CD4-positive, alpha-beta T cell treated with Interleukin-2 at 100 ng/mL for 4 hours (primary cell): ENCODE measurements at regions not wholly inside any gene's neighbourhood (a gene's known extent, or its start where the extent isn't known, plus 50 kb on each side); places are given as distances from the start of the nearest gene placed in this dataset.

Experiments
- DNase-seq: peaks from one replicate; pipeline ENCODE4 v3.0.0-alpha.2; 2020; ENCODE audit warnings: low spot score

DNA sequence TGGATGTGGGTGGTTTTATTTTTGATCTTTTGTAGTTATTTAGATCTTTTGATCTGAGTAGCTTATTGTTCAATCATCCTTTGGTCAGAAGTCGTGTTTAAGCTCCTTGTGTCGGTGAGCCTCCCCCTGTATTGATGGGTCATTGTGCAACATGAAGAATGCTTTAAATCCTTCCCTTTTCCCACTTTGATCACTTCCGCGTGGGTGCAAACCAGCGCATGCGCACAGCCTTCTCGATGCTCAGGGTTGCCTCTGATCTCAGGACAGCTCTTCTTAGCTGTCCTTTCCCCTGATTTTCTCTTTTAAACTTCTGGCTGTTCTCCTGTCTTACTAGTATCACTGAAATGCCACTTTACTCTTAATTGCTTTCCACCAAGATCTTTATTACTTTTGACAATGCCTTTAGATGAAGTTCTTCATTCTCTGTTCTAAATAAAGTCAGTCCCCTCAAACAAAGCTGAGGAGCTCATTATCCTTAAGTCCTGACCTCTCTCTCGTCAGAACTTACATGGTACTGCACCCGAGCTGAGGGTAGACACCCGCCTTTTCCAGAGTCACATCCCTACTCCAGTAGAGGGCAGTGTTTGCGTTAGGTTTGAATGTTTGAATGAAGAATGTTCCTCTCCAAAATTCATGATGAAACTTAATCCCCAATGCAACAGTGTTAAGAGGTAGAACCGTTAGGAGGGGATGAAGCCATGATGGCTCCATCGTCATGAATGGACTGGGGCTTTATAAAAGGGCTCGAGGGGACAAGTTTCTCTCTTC is 547.9 kb upstream of the TMPRSS15 start:
- no peak for DNase-seq

DNA sequence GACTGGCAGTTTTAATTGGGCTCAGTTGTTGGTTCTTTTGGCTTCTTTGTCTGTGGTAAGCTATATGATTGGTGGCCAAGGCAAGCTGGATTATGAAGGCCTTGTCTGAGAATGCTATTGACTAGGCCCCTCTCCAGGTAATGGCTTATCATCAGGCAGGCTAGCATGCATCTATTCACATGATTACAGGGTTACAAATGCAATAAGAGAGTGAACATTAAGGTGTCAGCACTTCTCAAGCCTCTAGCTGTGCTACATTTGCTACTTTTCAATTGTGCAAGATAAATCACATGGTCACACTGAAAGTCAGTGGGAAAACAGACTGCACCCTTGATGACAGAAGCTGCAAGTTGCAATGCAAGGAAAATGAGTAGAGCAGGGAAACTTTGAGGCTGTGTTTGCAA is 550.9 kb upstream of the TMPRSS15 start:
- no peak for DNase-seq

DNA sequence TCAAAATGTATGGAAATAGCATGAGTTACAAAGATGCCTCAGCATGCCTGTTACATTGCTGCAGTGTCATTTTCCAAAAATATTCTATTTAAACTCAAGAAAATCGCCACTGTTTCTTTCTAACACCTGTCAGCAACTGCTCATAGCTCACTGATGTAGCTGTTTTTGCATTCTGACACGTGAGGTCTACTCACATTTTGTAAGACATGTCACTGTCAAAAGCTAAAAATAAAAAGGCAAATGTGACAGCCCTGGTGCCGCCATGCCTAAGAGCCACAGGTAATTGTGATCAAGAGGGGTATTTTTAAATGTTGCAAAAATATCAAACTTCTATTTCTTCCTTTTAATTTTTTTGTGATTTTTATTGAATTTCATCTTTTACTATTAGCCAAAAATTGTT is 556.2 kb upstream of the TMPRSS15 start:
- DNase-seq = no peak

DNA sequence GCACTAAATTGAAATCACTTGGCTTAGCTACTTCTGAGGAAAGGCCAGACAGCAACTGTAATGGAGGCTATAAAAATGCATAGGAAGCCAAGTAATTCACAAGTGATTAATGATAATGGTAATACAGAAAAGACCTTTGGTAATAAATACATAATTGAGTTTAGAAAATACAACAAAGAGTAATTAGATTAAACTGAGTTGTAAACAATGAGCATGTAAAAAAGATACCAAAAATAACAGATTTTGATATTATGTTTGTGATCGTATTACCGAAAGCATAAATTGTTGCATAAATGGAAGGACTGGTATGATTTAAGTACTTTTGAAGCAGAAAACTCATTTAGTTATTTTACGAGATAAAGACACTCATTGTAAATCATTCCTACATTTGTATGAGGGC is 556.7 kb upstream of the TMPRSS15 start:
- DNase-seq = no peak

DNA sequence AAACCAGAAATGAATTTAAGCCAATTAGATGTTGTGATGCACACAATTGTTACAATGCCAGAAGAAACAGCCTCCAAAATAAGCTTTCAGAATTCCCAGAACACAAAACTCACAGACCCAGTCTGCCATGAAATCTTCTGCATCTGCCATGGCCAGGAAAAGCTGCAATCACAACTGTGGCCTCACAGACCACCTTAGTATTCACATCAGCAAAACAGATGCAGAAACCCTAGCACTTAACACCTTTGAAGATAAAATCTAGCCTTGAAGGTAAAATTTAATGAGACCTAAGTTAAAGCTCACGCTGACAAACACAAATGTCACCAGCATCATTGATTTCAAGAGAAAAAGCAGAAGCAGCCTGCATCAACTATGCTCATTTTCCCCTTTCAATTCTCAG is 566.8 kb upstream of the TMPRSS15 start:
- DNase-seq = no peak

DNA sequence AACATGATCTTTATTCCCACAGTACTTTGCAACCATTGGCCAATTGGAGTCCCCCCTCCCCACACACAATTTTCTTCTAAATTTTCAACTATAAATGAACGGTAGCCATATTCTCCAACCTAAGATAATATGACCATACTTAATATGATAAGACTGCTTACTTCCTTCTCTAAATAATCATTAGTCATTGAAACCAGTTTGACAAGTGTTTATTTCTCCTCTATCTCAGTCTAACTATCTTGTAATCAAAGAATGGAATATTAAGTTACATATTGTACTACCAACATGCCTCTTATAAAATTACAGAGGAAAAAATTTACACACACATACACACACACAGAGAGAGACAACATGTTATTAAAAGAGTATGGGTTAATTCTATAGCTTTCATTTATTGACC is 567.4 kb upstream of the TMPRSS15 start:
- no peak for DNase-seq

DNA sequence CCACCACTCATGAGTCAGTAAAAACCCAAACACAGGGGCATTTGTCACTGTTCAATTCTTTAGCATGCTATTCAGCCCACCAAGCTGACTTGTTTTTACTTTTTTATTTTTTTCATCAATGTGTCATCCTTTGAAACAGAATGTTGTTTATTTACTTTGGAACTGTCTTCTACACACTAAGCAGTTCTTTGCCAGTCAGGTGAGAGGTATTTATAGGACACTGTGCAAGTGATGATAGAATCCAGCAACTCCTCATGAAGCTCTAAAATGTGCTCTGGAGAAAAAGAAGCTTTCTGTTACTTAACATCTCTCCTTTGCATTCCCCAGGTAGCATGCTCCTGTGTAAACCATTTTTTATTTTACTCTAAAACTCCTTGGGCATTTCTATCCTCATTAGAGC is 582.0 kb upstream of the TMPRSS15 start:
- DNase-seq = no peak

DNA sequence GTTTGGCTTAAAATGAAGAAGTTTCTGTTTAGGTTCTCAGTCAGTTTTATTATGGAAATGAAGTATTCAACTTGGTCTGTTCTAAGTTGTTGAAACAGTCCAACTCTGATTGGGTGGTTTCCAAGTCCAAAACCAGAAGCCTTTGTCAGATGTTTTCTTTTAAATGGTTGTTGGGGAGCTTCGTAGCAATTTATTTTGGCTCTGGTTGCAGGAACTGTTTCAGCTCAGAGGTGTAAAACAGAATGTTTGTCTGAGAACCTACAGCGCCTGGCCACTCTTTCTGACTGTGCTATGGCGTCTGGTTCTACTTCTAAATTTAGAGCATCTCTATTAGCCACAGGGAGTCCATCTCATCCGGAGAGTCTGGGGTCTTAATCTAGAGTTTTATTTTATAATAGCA is 582.6 kb upstream of the TMPRSS15 start:
- DNase-seq = no peak

DNA sequence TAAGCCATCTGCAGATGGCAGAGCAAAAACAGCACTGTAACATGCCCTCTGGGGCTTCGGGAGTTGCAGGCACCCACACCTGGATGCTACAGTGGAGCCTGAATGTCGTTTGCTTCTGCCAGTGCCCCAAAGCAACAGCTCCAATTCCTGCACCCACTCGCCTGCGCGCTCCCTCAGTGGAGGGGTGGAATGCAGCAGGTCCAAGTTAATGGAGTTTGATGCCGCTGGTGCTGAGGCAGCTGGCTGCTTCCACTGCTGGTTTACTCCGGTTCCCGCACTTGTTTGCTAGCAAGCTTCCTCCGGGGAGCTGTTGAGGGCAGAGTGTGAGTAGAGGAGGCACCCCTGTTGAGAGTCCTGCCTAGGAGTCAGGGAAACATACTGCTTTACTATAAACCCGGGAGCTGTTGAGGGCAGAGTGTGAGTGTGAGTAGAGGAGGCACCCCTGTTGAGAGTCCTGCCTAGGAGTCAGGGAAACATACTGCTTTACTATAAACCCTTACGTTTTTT is 584.0 kb upstream of the TMPRSS15 start:
- DNase-seq = no peak

DNA sequence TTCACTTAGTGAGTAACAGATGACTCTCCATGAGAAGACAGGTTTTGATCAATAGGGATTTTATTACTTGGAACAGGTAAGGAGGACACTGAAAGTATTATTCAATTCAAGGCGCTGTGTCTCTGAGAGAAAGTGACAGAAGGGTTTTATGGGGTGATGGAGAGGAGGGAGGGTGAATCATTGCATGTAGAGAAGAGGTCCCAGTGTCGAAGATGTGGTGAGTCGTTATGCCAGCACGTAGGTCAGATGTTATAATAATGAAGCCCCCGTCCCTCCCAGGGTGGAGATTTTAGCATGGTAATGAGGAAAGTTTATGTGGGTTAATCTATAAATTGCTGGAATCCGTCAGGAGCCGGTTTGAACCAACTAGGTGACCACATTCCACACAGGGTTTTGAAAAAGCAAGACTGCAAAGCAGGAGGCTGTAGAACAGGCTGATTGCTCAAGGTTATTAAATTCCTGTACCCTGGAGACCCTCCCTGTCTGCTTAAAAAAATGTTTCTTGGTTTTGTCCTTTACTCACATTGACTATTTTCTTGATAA is 586.4 kb upstream of the TMPRSS15 start:
- DNase-seq = no peak

DNA sequence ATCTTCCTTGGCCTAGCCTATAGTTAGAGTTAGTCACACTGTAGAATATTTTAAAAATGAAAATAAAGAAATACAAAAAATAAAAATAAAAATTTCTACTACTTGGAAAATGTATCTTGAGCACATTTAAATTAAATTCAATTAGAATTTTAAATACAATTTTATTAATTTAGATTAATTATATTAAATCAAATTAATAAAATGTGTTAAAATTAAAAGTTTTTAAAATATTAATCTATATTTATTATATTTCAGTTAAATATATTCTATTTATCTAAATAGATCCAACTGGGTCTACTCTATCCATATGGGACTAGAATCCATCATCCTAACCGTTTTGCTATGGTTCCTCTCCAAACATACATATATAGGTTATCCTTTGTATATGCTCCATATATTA is 588.3 kb upstream of the TMPRSS15 start:
- no peak for DNase-seq

DNA sequence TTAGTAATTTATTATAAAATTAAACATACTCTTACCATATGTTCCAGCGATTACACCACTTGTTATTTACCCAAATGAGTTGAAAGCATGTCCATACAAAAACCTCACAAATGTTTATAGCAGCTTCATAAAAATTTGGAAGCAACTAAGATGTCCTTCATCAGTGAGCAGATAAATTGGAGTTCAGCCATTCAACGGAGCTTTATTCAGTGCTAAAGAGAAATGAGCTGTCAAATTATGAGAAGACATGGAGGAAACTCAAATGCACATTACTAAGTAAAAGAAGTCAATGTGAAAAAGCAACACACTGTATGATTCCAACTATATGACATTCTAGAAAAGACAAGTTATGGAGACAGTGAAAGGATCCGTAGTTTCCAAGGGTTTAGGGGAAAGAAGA is 606.7 kb upstream of the TMPRSS15 start:
- DNase-seq = no peak

DNA sequence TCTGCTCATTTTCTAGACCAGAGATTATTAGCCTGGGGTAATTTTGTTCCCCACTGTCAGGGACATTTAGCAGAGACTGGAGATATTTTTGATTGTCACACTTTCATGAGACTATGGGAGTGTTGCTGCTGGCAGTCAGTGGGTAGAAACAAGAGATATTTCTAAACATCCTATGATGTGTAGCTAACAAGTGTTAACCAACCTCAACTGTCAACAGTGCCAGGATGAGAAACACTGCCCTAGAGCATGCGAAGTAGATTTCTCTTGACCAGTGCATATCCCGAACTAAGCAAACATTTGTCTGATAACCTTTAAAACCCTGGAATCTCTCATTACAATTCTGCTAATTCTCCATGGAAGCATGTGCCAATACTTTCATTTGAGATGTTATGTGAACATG is 607.4 kb upstream of the TMPRSS15 start:
- DNase-seq = no peak

DNA sequence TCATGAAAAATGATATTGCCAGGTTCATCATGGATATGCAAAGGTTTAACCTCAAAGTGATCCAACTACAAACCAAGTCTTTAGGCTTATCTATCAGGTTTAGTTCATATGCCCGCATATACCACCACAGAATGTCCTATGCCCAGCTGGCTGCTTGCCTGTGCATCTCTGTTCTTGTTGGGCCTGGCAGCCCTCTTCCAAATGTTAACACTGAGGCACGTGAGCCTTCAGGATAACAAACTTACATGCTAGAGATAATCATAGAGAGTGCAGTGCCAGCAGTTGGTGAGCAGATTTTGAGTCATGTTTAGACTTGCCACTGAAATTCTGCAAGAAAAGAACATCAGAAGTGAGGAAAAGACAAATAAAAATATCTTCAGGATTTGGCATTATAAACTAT is 607.9 kb upstream of the TMPRSS15 start:
- no peak for DNase-seq

DNA sequence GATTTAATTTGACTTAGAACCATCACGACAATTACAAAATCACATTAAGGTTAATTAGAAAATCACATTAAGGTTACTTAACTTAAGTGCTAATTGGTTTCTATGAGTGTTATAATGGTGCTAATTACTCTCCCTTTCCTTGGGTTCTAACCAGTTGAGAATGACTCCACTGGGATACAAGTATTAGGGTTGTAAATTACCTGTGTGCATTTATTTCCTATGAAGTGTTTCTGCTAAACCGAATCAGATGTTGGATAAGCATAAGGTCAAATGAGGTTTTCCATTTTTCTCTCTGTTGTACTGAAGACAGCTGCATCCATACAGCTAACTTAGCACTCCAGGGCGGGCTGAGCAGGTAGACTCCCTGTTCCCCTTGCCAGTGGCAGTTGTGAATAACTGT is 610.3 kb upstream of the TMPRSS15 start:
- no peak for DNase-seq

DNA sequence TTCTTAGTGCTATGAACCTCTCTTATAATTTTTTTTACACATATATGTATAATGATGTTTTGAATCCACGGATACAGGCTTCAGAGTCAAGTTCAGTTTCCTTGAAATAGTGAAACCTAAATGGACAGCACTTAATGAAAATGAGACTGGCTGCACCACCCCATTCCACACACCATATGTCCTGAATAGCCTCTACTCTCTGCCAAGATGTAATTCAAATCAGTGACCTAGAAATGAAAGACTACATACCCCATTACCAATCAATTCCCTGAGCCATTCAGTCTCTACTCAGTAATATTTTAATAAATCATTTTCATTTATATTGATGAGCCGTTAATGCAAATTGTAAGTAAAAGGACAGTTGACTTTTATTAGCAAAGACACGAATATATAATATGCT is 614.9 kb upstream of the TMPRSS15 start:
- DNase-seq = no peak

DNA sequence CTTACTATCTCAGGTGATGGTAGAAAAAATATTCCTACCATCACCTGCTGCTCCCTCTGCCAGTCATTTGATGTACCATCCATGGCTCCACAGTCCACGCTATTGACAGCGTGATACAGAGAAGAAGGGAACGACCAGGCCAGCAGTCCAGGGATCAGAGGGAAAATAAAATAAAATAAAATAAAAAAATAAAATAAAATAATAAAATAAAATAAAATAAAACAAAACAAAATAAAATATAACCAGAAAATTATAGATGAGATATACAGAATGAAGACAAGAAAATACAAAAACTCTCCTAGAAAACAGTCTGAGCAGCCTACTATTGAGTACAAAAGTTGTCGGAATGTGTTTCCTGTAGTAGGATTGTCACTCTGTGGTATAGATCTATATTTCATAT is 619.4 kb upstream of the TMPRSS15 start:
- DNase-seq = no peak

DNA sequence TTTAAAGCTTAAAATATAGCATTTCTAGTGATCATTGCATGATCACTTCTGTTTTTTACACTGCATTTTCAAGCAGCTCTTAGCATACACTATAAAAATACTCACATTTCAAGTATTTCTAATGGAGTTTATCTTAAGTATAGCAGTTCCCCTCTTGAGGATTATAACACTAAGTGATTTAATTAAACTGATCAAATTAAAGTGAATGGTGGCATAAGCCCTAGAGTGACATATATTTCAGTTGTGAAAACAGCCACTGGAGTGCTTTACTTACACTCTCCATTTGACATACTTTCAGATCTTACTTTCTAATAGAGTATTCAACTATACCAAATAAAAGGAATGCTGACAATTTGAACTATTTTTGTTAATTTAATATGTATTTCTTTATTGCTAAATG is 623.3 kb upstream of the TMPRSS15 start:
- DNase-seq = no peak

DNA sequence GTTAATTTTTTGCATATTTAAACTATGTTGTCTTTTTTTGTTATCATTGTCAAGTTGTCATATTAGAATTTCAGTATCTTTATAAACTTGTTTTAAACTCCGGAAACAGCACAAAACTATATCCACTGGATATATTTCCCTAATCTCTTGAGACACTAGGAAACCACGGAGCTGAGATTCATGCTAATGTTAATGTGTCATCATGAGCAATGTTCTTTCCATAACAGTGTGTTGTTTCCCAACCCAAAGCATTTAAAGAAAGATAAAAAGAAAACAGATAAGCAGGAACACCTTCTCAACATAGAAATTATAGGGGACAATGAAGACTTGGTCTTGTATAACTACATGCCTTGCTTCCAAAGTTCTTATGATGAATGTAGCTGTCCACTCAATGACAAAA is 626.2 kb upstream of the TMPRSS15 start:
- DNase-seq = no peak

DNA sequence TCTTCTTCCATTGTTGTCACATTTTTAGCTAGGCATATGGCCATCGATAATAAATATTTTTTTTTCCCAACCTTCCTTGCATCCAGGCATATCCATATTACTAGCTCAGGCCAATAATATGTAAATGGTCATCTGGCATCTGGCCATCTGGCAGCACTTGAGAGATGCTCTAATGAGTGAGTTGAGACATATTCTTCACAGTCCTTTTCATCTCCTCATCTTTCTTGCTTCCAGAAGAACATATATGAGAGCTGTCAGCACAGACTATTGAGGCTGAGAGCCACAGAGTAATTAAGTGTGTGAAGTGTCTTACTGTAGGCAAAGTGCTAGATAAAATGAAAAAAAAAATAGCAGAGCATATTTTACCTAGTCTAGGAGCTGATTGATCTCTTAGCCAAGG is 628.4 kb upstream of the TMPRSS15 start:
- no peak for DNase-seq

DNA sequence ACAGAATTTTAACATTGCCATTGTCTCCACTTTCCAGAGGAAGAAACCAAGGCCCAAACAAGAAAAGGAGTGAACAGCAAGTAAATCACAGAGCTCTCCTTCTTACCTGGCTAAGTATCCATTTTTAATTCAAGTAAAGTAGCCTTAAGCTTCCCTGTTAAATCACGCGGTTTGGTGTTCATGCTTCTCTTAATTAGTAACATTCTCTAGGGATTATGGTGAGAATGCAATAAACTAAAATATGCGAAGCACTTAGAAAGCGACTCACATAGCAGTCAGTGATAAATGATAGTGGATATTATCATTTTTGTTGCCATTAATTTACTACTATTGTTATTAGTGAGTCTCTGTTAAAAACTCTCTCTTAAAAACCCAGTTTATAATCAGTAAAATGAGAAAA is 630.5 kb upstream of the TMPRSS15 start:
- DNase-seq = no peak

DNA sequence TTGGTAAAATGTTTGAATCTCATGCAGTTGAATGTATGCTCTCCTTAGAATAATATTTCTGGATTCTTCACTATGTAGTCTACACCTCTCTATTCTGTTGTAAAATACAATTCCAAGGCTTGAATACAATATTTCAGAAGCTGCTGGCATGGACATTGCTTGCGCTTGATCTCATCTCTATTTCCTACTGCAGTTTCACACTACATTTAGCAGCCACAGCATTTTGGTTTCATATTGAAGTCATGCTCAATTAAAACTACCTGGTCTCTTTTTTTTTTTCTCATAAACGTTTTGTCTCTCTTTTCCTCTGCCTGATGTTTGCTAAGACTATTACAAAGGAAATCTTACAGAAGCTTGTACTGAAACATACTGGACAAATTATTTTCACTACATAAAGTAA is 631.0 kb upstream of the TMPRSS15 start:
- no peak for DNase-seq

DNA sequence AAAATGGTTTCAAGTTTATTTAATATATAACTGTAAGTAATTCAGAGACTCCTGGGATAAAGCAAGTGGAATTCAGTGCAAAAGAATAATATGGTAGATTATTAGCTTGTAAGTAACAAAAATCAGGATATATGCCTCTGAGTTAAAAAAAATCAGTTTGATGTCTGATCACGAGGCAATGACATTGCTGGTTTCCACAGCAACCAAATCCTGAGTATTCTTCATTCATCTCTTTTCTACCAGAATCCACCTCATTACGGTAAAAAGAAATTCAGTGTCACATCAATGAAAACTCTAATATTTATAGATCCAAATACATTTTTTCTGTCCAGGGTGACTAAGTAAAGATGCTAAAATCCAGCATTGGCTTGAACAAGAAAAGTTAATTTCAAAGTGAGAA is 642.3 kb upstream of the TMPRSS15 start:
- no peak for DNase-seq

DNA sequence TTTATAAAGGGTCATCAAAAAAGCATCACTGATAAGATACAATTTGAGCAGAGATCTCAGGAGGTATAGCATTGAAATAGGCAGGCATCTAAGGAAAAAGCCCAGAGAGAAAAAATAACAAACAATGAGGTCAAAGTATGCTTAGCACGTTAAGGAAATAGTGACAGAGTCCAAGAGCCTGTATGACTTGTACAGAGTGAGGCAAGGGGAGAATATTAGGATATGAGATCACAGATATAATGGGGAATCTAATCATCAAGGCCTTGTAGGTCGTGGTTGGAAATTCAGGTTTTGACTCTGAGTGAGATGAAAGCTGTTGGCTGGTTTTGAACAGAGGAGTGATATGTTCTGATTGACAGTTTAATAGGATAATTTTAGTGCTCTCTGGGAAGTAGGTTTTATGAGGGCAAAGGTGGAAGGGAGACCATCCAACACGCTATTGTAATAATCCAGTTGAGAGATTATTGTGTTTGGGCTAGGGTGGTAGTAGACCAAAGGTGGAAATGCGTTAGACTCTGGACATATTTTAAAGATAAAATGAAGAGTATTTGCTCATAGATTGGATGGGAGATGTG is 644.6 kb upstream of the TMPRSS15 start:
- no peak for DNase-seq
